ENCODE measurements at regions not wholly inside any gene's neighbourhood (a gene's known extent, or its start where the extent isn't known, plus 50 kb on each side); places are given as distances from the start of the nearest gene placed in this dataset.

DNA sequence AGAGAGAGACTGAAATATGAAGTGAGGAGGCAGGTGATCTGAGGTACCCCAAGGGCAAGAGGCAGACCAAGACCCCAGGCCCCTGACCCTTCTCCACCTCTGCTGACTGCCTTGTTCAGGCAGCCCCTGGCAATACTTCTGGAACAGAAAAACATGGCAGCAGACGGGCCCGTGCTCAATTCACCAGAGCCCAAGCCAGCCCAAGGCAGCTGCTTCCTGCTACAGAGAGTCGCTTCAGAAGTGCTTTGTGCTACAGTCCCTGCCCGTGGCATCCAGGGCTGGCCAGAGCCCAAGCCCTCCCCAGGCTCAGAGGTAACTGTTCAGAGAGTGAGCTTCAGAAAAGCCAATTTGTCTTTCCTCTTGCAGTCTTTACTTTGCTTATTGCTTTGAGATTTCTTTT, 151.4 kb upstream of the FSTL4 start:
- TF ChIP-seq YY1 (IDR thresholded peaks at IDR 0.05; ENCODE audit: low read depth) (no peak), FOXM1 (IDR thresholded peaks at IDR 0.05; ENCODE audit: borderline replicate concordance, low read depth) (no peak)
- TF ChIP-seq, protein P1, sequence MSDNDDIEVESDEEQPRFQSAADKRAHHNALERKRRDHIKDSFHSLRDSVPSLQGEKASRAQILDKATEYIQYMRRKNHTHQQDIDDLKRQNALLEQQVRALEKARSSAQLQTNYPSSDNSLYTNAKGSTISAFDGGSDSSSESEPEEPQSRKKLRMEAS (IDR thresholded peaks at IDR 0.05) = no peak
